Gastrocnemius medialis (tissue), 4 donors: ENCODE measurements at regions not wholly inside any gene's neighbourhood (a gene's known extent, or its start where the extent isn't known, plus 50 kb on each side); places are given as distances from the start of the nearest gene placed in this dataset.

Experiments used
- ATAC-seq, 2 donors: fragments of 150-250 bp; one replicate each; pipeline ENCODE4 v1.9.1; 2016
- DNase-seq, 2 donors: peaks; one replicate each; pipeline ENCODE4 v3.0.0-alpha.2; 2019
- H3K27ac ChIP-seq, 4 donors: fragments of 200-600 bp; sonication (generic); 1 replicate in 1 of 4; 2 replicates in 3 of 4; pipeline ENCODE4 v1.5.1; 2016 to 2018; ENCODE audit warnings: mild to moderate bottlenecking in 2 of 4, moderate library complexity in 1 of 4
- H3K27me3 ChIP-seq, 3 donors: fragments of 200-600 bp; sonication (generic) in 2 of 3; 1 replicate in 1 of 3; 2 replicates in 2 of 3; pipeline versions ENCODE4 v1.5.1 to v1.6.0; 2016 to 2019; ENCODE audit warnings: mild to moderate bottlenecking in 1 of 3, moderate library complexity in 1 of 3
- H3K36me3 ChIP-seq, 2 donors: fragments of 200-600 bp; sonication (generic) in 1 of 2; one replicate each; pipeline ENCODE4 v1.5.1; 2017 to 2018
- H3K4me1 ChIP-seq, 2 donors: fragments of 200-600 bp; sonication (generic) in 1 of 2; one replicate each; pipeline ENCODE4 v1.5.1; 2016 to 2017; ENCODE audit warnings: mild to moderate bottlenecking in 2 of 2
- H3K4me3 ChIP-seq, 4 donors: fragments of 200-600 bp; sonication (generic) in 3 of 4; 1 replicate in 1 of 4; 2 replicates in 3 of 4; pipeline ENCODE4 v1.5.1; 2016 to 2019; ENCODE audit warnings: mild to moderate bottlenecking in 2 of 4
- H3K9me3 ChIP-seq, 3 donors: fragments of 200-600 bp; sonication (generic) in 2 of 3; 1 replicate in 1 of 3; 2 replicates in 2 of 3; pipeline ENCODE4 v1.5.1; 2016 to 2019
- POLR2A ChIP-seq, 2 donors: fragments of 450-650 bp; IDR thresholded peaks; one replicate each; pipeline ENCODE4 v1.6.1; 2017; ENCODE audit warnings: antibody characterized with exemption in 2 of 2, mild to moderate bottlenecking in 2 of 2, moderate library complexity in 2 of 2
- in situ Hi-C, 4 donors: fragments of 200-750 bp; cut with MboI; loops; one replicate each; pipeline versions ENCODE4 v1.15.0 to v1.8.0; 2017; ENCODE audit warnings: low sequenced_read_pairs in 4 of 4
- intact Hi-C: fragments of 100-400 bp; cut with DNase I; formaldehyde crosslinking; loops from one replicate; pipeline ENCODE4 v1.15.1; 2023; ENCODE audit warnings: low total_unique reads
- TF ChIP-seq, protein P1 (sequence below), 5 experiments: fragments of 450-650 bp in 3 of 5; fragments of 200-600 bp in 2 of 5; sonication (generic) in 2 of 5; IDR thresholded peaks in 4 of 5; conservative IDR thresholded peaks in 1 of 5; 1 replicate in 4 of 5; 2 replicates in 1 of 5; pipeline ENCODE4 v1.5.1; 2016 to 2019; ENCODE audit warnings: antibody characterized with exemption in 5 of 5, mild to moderate bottlenecking in 3 of 5, moderate library complexity in 3 of 5

DNA sequence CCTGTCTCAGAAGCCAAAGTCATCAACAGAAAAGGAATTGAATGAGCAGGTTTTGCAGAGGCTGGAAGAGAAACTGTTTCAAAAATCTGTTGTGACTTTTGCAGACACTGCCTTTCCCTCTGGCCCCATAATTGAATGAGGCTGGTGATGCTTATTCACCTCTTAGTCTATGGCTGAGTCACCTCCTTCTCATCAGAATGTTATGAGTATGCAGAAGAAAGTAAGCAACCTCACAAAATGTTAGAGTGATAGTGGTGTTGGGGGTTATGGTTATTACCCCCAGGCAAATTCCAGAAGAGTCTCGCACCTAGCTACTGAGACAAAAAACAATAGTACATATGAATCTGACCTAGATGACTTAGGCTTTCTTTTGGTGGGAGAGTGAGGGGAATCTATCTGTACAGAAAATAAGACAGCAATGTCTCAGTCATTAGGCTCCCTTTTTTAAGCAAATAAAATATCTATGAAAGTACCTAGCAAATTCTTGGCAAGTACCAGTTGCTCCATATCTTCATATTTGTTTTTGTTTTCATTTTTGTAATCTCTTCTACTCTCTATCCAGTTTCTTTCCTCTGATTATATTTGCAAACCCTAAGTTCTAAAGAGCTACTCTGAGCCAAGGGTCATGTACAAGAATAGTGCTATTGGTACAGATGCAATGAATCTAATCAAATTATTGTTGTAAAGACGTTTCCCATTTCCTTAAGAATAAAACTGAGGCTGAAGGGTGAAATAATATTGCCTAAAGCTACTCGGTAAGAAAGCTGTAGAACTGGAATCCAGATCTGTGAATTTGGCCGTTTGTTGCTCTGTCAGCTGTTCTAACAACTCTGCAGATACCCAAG is 498.1 kb upstream of the TNC start:
- intact Hi-C loops (no loop called here), in situ Hi-C loops (loop anchor here in 2 of 4 donors (25.0 kb wide), 2 partner anchors 1046 to 1246 kb away; no protein-coding TSS in a partner anchor)
- Histone ChIP-seq H3K36me3 (no peaks in the 10 kb centered on the region), H3K27me3 (no peaks in the 10 kb centered on the region), H3K4me1 (no peaks in the 10 kb centered on the region), H3K4me3 (no peak overlapping the region), H3K27ac (no peak overlapping the region), H3K9me3 (no peaks in the 10 kb centered on the region)
- TF ChIP-seq, protein P1, sequence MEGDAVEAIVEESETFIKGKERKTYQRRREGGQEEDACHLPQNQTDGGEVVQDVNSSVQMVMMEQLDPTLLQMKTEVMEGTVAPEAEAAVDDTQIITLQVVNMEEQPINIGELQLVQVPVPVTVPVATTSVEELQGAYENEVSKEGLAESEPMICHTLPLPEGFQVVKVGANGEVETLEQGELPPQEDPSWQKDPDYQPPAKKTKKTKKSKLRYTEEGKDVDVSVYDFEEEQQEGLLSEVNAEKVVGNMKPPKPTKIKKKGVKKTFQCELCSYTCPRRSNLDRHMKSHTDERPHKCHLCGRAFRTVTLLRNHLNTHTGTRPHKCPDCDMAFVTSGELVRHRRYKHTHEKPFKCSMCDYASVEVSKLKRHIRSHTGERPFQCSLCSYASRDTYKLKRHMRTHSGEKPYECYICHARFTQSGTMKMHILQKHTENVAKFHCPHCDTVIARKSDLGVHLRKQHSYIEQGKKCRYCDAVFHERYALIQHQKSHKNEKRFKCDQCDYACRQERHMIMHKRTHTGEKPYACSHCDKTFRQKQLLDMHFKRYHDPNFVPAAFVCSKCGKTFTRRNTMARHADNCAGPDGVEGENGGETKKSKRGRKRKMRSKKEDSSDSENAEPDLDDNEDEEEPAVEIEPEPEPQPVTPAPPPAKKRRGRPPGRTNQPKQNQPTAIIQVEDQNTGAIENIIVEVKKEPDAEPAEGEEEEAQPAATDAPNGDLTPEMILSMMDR (IDR thresholded peaks at IDR 0.05 in 4 of 5, conservative IDR thresholded peaks at IDR 0.05 in 1 of 5), result no peak
- no peak for TF ChIP-seq POLR2A (IDR thresholded peaks at IDR 0.05)
- DNase-seq, result no peak
- ATAC-seq, result no peak

DNA sequence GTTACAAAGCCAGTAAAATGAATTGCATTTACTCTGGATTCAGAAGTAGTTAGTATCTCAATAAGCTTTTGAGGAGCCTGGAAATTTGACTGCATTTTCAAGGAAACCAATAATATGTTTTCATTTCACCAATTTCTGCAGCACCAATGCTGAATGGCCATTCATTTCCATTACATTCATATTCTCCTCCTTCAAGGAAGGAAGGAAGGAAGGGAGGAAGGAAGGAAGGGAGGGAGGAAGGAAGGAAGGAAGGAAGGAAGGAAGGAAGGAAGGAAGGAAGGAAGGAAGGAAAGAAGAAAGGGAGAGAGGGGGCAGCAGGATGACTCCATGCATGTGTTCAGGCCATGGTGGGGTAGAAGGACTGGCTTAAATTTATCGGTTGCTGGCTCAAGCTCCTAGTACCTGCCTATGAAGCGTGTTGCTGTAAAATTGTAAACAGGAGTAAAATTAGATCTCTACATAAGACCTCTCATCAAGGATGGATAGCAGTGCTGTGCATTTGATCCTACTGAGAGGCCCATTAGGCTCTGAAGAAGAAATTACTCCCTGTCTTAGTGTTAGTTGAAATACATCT is 498.8 kb upstream of the TNC start:
- DNase-seq (no peak), ATAC-seq (no peak)
- no peak overlapping the region for H3K27ac ChIP-seq
- in situ Hi-C loops (loop anchor here in 2 of 4 donors (25.0 kb wide), 2 partner anchors 1046 to 1246 kb away; no protein-coding TSS in a partner anchor), intact Hi-C loops (no loop called here)
- TF ChIP-seq, protein P1 (IDR thresholded peaks at IDR 0.05 in 4 of 5, conservative IDR thresholded peaks at IDR 0.05 in 1 of 5), result no peak
- no peak for TF ChIP-seq POLR2A (IDR thresholded peaks at IDR 0.05)
- H3K4me3 ChIP-seq, result no peak overlapping the region
- no peaks in the 10 kb centered on the region for H3K4me1 ChIP-seq
- H3K9me3 ChIP-seq, result no peaks in the 10 kb centered on the region
- no peaks in the 10 kb centered on the region for H3K36me3 ChIP-seq
- H3K27me3 ChIP-seq, result no peaks in the 10 kb centered on the region

DNA sequence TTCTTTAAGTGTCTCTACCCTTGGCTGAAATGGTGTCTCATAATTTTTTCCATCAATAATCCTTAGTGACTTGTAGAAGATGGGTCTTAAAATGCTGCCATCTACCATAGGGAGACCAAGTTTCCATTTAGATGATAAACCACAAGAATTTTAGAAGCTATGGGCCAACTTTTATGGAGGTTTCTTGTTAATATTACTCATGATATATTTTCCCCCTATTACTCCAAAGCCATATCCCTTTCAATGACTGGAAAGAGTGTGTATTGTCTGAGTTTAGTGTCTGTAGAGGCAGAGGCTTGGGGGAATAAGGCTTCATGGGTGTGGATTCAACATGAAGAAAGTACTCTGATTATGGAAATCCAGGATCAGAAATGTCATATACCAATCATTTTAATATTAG is 507.3 kb upstream of the TNC start:
- Histone ChIP-seq H3K27me3 (no peaks in the 10 kb centered on the region), H3K9me3 (no peaks in the 10 kb centered on the region), H3K4me3 (no peak overlapping the region), H3K4me1 (no peaks in the 10 kb centered on the region), H3K27ac (no peak overlapping the region), H3K36me3 (no peaks in the 10 kb centered on the region)
- in situ Hi-C loops (no loop called here), intact Hi-C loops (no loop called here)
- TF ChIP-seq POLR2A (IDR thresholded peaks at IDR 0.05), result no peak
- TF ChIP-seq, protein P1 (IDR thresholded peaks at IDR 0.05 in 4 of 5, conservative IDR thresholded peaks at IDR 0.05 in 1 of 5), result no peak
- ATAC-seq (no peak), DNase-seq (no peak)

DNA sequence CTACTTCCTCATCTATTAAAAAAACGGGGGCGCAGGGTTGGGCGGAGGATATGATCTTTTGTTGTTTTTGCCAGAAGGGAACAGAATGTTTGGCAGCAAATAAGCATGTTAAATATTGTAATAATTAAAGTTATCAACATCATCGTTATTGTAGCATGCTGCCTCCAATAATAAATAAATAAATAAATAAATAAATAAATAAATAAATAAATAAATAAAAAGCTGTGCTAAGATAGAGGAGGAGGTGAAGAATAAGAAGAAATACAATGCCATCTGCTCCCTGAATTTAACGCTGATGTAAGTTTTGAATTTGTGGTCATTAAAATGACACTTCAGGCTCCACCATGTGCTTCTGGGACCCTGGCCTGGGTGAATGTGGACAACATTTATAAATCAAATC is 508.0 kb upstream of the TNC start:
- Histone ChIP-seq H3K4me3 (no peak overlapping the region), H3K27me3 (no peaks in the 10 kb centered on the region), H3K9me3 (no peaks in the 10 kb centered on the region), H3K36me3 (no peaks in the 10 kb centered on the region), H3K4me1 (no peaks in the 10 kb centered on the region), H3K27ac (no peak overlapping the region)
- DNase-seq, result no peak
- no peak for TF ChIP-seq POLR2A (IDR thresholded peaks at IDR 0.05)
- TF ChIP-seq, protein P1 (IDR thresholded peaks at IDR 0.05 in 4 of 5, conservative IDR thresholded peaks at IDR 0.05 in 1 of 5), result no peak
- intact Hi-C loops (no loop called here), in situ Hi-C loops (no loop called here)
- no peak for ATAC-seq
